Motor neuron (in vitro differentiated cells): ENCODE measurements at regions not wholly inside any gene's neighbourhood (a gene's known extent, or its start where the extent isn't known, plus 50 kb on each side); places are given as distances from the start of the nearest gene placed in this dataset.
"Not testable (repeated sequence)": the region's sequence is repeated elsewhere in the genome, so short reads cannot be mapped to it uniquely, and the experiment has no call there.

ENCODE experiments used
- ATAC-seq, 8 experiments: fragments of 200-7000 bp; cut with Tn5 transposase; replicated peaks in 6 of 8; 2 replicates each; pipeline ENCODE4 v1.8.0; 2021; ENCODE audit warnings: mild to moderate bottlenecking in 8 of 8, moderate library complexity in 8 of 8
- H3K27ac ChIP-seq, 2 donors: fragments of 250-450 bp; sonication (Bioruptor Pico); 2 replicates each; pipeline ENCODE4 v1.9.0; 2021; ENCODE audit warnings: antibody characterized with exemption in 2 of 2, mild to moderate bottlenecking in 2 of 2, moderate library complexity in 1 of 2
- H3K4me1 ChIP-seq, 2 donors: fragments of 250-450 bp; sonication (Bioruptor Pico); replicated peaks in 1 of 2; 2 replicates each; pipeline ENCODE4 v1.6.1; 2021; ENCODE audit warnings: antibody characterized with exemption in 2 of 2, mild to moderate bottlenecking in 2 of 2, moderate library complexity in 1 of 2
- H3K4me3 ChIP-seq, 5 donors: fragments of 250-450 bp; sonication (Bioruptor Pico); 2 replicates each; pipeline ENCODE4 v1.9.0; 2021; ENCODE audit warnings: antibody characterized with exemption in 5 of 5, mild to moderate bottlenecking in 5 of 5, moderate library complexity in 4 of 5
- WGBS, 10 experiments: fragments of 450-650 bp; shearing (Covaris generic); methylation state at CpG; one replicate each; pipeline ENCODE4 v1.0.0; 2022; 5-methylcytosine and 5-hydroxymethylcytosine counted together
- in situ Hi-C, 9 experiments: fragments of 400-800 bp; cut with MboI; loops; one replicate each; pipeline ENCODE4 v1.15.0; 2021; ENCODE audit warnings: low sequenced_read_pairs in 9 of 9, low pct_unique_long_range_greater_than_20kb in 2 of 9; ENCODE audit not compliant: unreplicated experiment in 9 of 9

GRCh38 chr1:194469282-194469681 lies 1282.9 kb upstream of the B3GALT2 start:
- WGBS, 10 experiments: 0 to 100% (median 82%) methylated on average over 1 of the region's 1 CpG; no CpG with 5 or more reads in 4 of the 10 experiments
- no peak for ATAC-seq
- Histone ChIP-seq H3K27ac (no peak overlapping the region), H3K4me1 (no peaks in the 10 kb centered on the region), H3K4me3 (no peak overlapping the region)
- in situ Hi-C loops: no loop called here

- ATAC-seq: no peak
- no peak overlapping the region for H3K27ac ChIP-seq
- 0 to 100% (median 60%) methylated on average over 3 to 4 of the region's 4 CpGs; no CpG with 5 or more reads in 4 of the 10 experiments for WGBS, 10 experiments
- H3K4me3 ChIP-seq: no peak overlapping the region
- in situ Hi-C loops: no loop called here
- H3K4me1 ChIP-seq: no peaks in the 10 kb centered on the region
Observed at GRCh38 chr1:194466706-194467105, 1280.3 kb upstream of the B3GALT2 start.

- in situ Hi-C loops: no loop called here
- Histone ChIP-seq H3K27ac (no peak overlapping the region), H3K4me1 (peaks cover 0 to 9% of the 10 kb centered on the region in 2 donors), H3K4me3 (no peak overlapping the region)
- no peak for ATAC-seq
- 0 to 79% (median 57%) methylated on average over 1 to 2 of the region's 2 CpGs for WGBS, 10 experiments
Observed at GRCh38 chr1:194447636-194448035, 1261.2 kb upstream of the B3GALT2 start.

GRCh38 chr1:194445244-194445643 lies 1258.8 kb upstream of the B3GALT2 start:
- in situ Hi-C loops: no loop called here

GRCh38 chr1:194442901-194443575 lies 1256.6 kb upstream of the B3GALT2 start:
- peak in 5 of 8 experiments; percentile 61 to 79 (median 64) for ATAC-seq
- WGBS, 10 experiments: 17 to 79% (median 55%) methylated on average over 2 to 9 of the region's 9 CpGs; no CpG with 5 or more reads in 1 of the 10 experiments
- in situ Hi-C loops: no loop called here
- H3K27ac ChIP-seq: no peak overlapping the region
- no peak overlapping the region for H3K4me3 ChIP-seq
- peaks cover 3 to 9% of the 10 kb centered on the region in 2 donors for H3K4me1 ChIP-seq

More at GRCh38 chr1:194445244-194445643, 1258.8 kb upstream of the B3GALT2 start:
- no peak overlapping the region for H3K4me3 ChIP-seq
- 6 to 91% (median 65%) methylated on average over 1 to 2 of the region's 2 CpGs for WGBS, 10 experiments
- no peak for ATAC-seq
- peaks cover 3 to 9% of the 10 kb centered on the region in 2 donors for H3K4me1 ChIP-seq
- no peak overlapping the region for H3K27ac ChIP-seq

- Histone ChIP-seq H3K27ac (no peak overlapping the region), H3K4me3 (no peak overlapping the region), H3K4me1 (no peaks in the 10 kb centered on the region)
- no peak for ATAC-seq
- 33 to 83% methylated on average over 1 to 2 of the region's 2 CpGs; no CpG with 5 or more reads in 8 of the 10 experiments for WGBS, 10 experiments
- in situ Hi-C loops: no loop called here
Observed at GRCh38 chr1:194437135-194437534, 1250.7 kb upstream of the B3GALT2 start.

GRCh38 chr1:194431121-194431520 lies 1244.7 kb upstream of the B3GALT2 start:
- H3K27ac ChIP-seq: no peak overlapping the region
- in situ Hi-C loops: no loop called here
- no peak overlapping the region for H3K4me3 ChIP-seq
- ATAC-seq: no peak
- 20 to 98% (median 85%) methylated on average over 1 to 10 of the region's 21 CpGs; no CpG with 5 or more reads in 4 of the 10 experiments for WGBS, 10 experiments
- H3K4me1 ChIP-seq: no peaks in the 10 kb centered on the region

- no peak for ATAC-seq
- WGBS, 10 experiments: 55 to 100% (median 91%) methylated on average over 2 to 4 of the region's 4 CpGs; no CpG with 5 or more reads in 6 of the 10 experiments
- H3K4me1 ChIP-seq: no peaks in the 10 kb centered on the region
- in situ Hi-C loops: no loop called here
- H3K4me3 ChIP-seq: no peak overlapping the region
- H3K27ac ChIP-seq: no peak overlapping the region
Observed at GRCh38 chr1:194420706-194421105, 1234.3 kb upstream of the B3GALT2 start.

- WGBS, 10 experiments: 0 to 58% (median 29%) methylated on average over 1 of the region's 1 CpG; no CpG with 5 or more reads in 5 of the 10 experiments
- in situ Hi-C loops: no loop called here
Observed at GRCh38 chr1:194419721-194420120, 1233.3 kb upstream of the B3GALT2 start.

GRCh38 chr1:194410756-194411155 lies 1224.3 kb upstream of the B3GALT2 start:
- Histone ChIP-seq H3K4me1 (no peaks in the 10 kb centered on the region), H3K27ac (no peak overlapping the region), H3K4me3 (no peak overlapping the region)
- no peak for ATAC-seq
- 14 to 100% (median 88%) methylated on average over 1 of the region's 1 CpG for WGBS, 10 experiments
- in situ Hi-C loops: no loop called here

More at GRCh38 chr1:194419721-194420120, 1233.3 kb upstream of the B3GALT2 start:
- Histone ChIP-seq H3K4me3 (no peak overlapping the region), H3K4me1 (no peaks in the 10 kb centered on the region), H3K27ac (no peak overlapping the region)
- no peak for ATAC-seq

- in situ Hi-C loops, ATAC-seq: not testable (repeated sequence)
Observed at GRCh38 chr1:194407238-194407637, 1220.8 kb upstream of the B3GALT2 start.

GRCh38 chr1:194394676-194395075 lies 1208.3 kb upstream of the B3GALT2 start:
- in situ Hi-C loops: no loop called here
- peak in 4 of 8 experiments; percentile 18 to 62 (median 54) for ATAC-seq

More at GRCh38 chr1:194407238-194407637, 1220.8 kb upstream of the B3GALT2 start:
- not testable (repeated sequence) for H3K4me3 ChIP-seq, H3K27ac ChIP-seq, H3K4me1 ChIP-seq
- 0 to 100% (median 82%) methylated on average over 1 to 2 of the region's 2 CpGs; no CpG with 5 or more reads in 2 of the 10 experiments for WGBS, 10 experiments

GRCh38 chr1:194387531-194387930 lies 1201.1 kb upstream of the B3GALT2 start:
- H3K4me1 ChIP-seq: no peaks in the 10 kb centered on the region
- no peak overlapping the region for H3K27ac ChIP-seq
- in situ Hi-C loops: no loop called here
- no peak for ATAC-seq
- no peak overlapping the region for H3K4me3 ChIP-seq

More at GRCh38 chr1:194394676-194395075, 1208.3 kb upstream of the B3GALT2 start:
- 0 to 100% (median 61%) methylated on average over 1 of the region's 1 CpG for WGBS, 10 experiments
- Histone ChIP-seq H3K4me3 (no peak overlapping the region), H3K27ac (peak overlapping the region in 1 of 2 donors; percentile 42), H3K4me1 (peaks cover 0 to 6% of the 10 kb centered on the region in 2 donors)

GRCh38 chr1:194378517-194378916 lies 1192.1 kb upstream of the B3GALT2 start:
- no peak overlapping the region for H3K4me3 ChIP-seq
- in situ Hi-C loops: no loop called here
- no peak overlapping the region for H3K27ac ChIP-seq

More at GRCh38 chr1:194378517-194378916, 1192.1 kb upstream of the B3GALT2 start:
- ATAC-seq: no peak
- no peaks in the 10 kb centered on the region for H3K4me1 ChIP-seq
